ENCODE measurements at regions not wholly inside any gene's neighbourhood (a gene's known extent, or its start where the extent isn't known, plus 50 kb on each side); places are given as distances from the start of the nearest gene placed in this dataset.

GRCh38 chr11:13908535-13908934 is 54.0 kb upstream of the SPON1 start:
- Histone ChIP-seq H3K4me1 (no peaks in the 10 kb centered on the region), H3K4me3 (no peak overlapping the region), H3K9me3 (peaks cover 0 to 48% (median 20%) of the 10 kb centered on the region in 12 donors), H3K36me3 (no peaks in the 10 kb centered on the region), H3K27ac (no peak overlapping the region), H3K27me3 (no peaks in the 10 kb centered on the region)
- ATAC-seq (no peak), DNase-seq (no peak)
- intact Hi-C loops (cut with DNase I) = no loop called here
- no peak for TF ChIP-seq CTCF (IDR thresholded peaks at IDR 0.05)
- TF ChIP-seq POLR2A (IDR thresholded peaks at IDR 0.05) = no peak
- 74 to 82% (median 76%) methylated on average over 4 of the region's 4 CpGs for WGBS, 4 donors

All from heart left ventricle (tissue), 16 donors.